Colonic mucosa (tissue), 4 donors: ENCODE measurements at regions not wholly inside any gene's neighbourhood (a gene's known extent, or its start where the extent isn't known, plus 50 kb on each side); places are given as distances from the start of the nearest gene placed in this dataset.
"Not testable (repeated sequence)": the region's sequence is repeated elsewhere in the genome, so short reads cannot be mapped to it uniquely, and the experiment has no call there.

Source experiments
- DNase-seq: peaks from one replicate; pipeline ENCODE4 v3.0.0-alpha.2; 2020
- H3K27ac ChIP-seq: fragments of 200-600 bp; one replicate; pipeline ENCODE4 v1.8.0; 2021
- H3K27me3 ChIP-seq: fragments of 200-600 bp; one replicate; pipeline ENCODE4 v1.8.0; 2021
- H3K36me3 ChIP-seq: fragments of 200-600 bp; one replicate; pipeline ENCODE4 v1.8.0; 2021
- H3K4me1 ChIP-seq: fragments of 200-600 bp; one replicate; pipeline ENCODE4 v1.8.0; 2021; ENCODE audit warnings: mild to moderate bottlenecking
- H3K4me3 ChIP-seq: fragments of 200-600 bp; one replicate; pipeline ENCODE4 v1.8.0; 2021
- H3K9ac ChIP-seq, 2 donors: one replicate each; pipeline ENCODE4 v1.7.0; 2013; ENCODE audit warnings: control low read depth in 2 of 2, low read depth in 2 of 2, low read length in 2 of 2
- H3K9me3 ChIP-seq: fragments of 200-600 bp; one replicate; pipeline ENCODE4 v1.8.0; 2021
- CTCF ChIP-seq: fragments of 200-600 bp; IDR thresholded peaks from one replicate; pipeline ENCODE4 v1.8.0; 2022; ENCODE audit warnings: antibody characterized with exemption, mild to moderate bottlenecking
- intact Hi-C: fragments of 100-400 bp; cut with DNase I; formaldehyde crosslinking; loops from one replicate; pipeline ENCODE4 v1.14.1; 2022
- donor health status: healthy.
- donor health status: DM: no; HTN: no; CAD: no.
- donor health status: DM: no; HTN: no; CAD: no.

- DNase-seq, result no peak
- Histone ChIP-seq H3K27me3 (no peaks in the 10 kb centered on the region), H3K4me1 (no peaks in the 10 kb centered on the region), H3K36me3 (no peaks in the 10 kb centered on the region), H3K9ac (no peak overlapping the region), H3K4me3 (no peak overlapping the region), H3K9me3 (no peaks in the 10 kb centered on the region), H3K27ac (no peak overlapping the region)
- intact Hi-C loops, result no loop called here
- TF ChIP-seq CTCF, result no peak
Observed at GRCh38 chr3:198096015-198096414, 136.0 kb downstream of the LMLN start.

GRCh38 chr3:198097048-198097447 is 137.0 kb downstream of the LMLN start:
- Histone ChIP-seq H3K27me3 (no peaks in the 10 kb centered on the region), H3K9me3 (no peaks in the 10 kb centered on the region), H3K4me1 (no peaks in the 10 kb centered on the region), H3K4me3 (no peak overlapping the region), H3K36me3 (no peaks in the 10 kb centered on the region), H3K27ac (no peak overlapping the region), H3K9ac (no peak overlapping the region)
- DNase-seq, result no peak
- intact Hi-C loops, result no loop called here
- TF ChIP-seq CTCF, result no peak

GRCh38 chr3:198098661-198099081 is 138.7 kb downstream of the LMLN start:
- H3K4me1 ChIP-seq, H3K27ac ChIP-seq, DNase-seq, H3K36me3 ChIP-seq, H3K27me3 ChIP-seq, intact Hi-C loops, H3K4me3 ChIP-seq, H3K9me3 ChIP-seq, H3K9ac ChIP-seq: not testable (repeated sequence)

GRCh38 chr3:198103070-198103469 is 143.1 kb downstream of the LMLN start:
- H3K36me3 ChIP-seq, DNase-seq, H3K4me1 ChIP-seq, H3K9ac ChIP-seq, H3K4me3 ChIP-seq, H3K27me3 ChIP-seq, H3K27ac ChIP-seq, H3K9me3 ChIP-seq, intact Hi-C loops: not testable (repeated sequence)

GRCh38 chr3:198106265-198106664 is 146.2 kb downstream of the LMLN start:
- Histone ChIP-seq H3K27ac (no peak overlapping the region), H3K4me1 (no peaks in the 10 kb centered on the region), H3K4me3 (no peak overlapping the region), H3K9ac (no peak overlapping the region), H3K9me3 (no peaks in the 10 kb centered on the region), H3K27me3 (no peaks in the 10 kb centered on the region), H3K36me3 (no peaks in the 10 kb centered on the region)
- intact Hi-C loops, result no loop called here
- TF ChIP-seq CTCF, result no peak
- no peak for DNase-seq

GRCh38 chr3:198107840-198108734 is 148.1 kb downstream of the LMLN start:
- Histone ChIP-seq H3K27me3 (no peaks in the 10 kb centered on the region), H3K27ac (no peak overlapping the region), H3K4me1 (no peaks in the 10 kb centered on the region), H3K9ac (no peak overlapping the region), H3K9me3 (no peaks in the 10 kb centered on the region), H3K36me3 (no peaks in the 10 kb centered on the region), H3K4me3 (no peak overlapping the region)
- intact Hi-C loops, result no loop called here
- no peak for DNase-seq
- TF ChIP-seq CTCF, result no peak
